HG03135 (cell line): ENCODE measurements at regions not wholly inside any gene's neighbourhood (a gene's known extent, or its start where the extent isn't known, plus 50 kb on each side); places are given as distances from the start of the nearest gene placed in this dataset.
"Not testable (repeated sequence)": the region's sequence is repeated elsewhere in the genome, so short reads cannot be mapped to it uniquely, and the experiment has no call there.

Source experiments
- ATAC-seq: cut with Tn5 transposase; IDR thresholded peaks from one replicate; pipeline ENCODE4 v1.9.1; 2021; ENCODE audit warnings: mild to moderate bottlenecking, moderate library complexity; ENCODE audit not compliant: unreplicated experiment

GRCh38 chr10:65365878-65366277, 1560.0 kb upstream of the LRRTM3 start:
- no peak for ATAC-seq

GRCh38 chr10:65367706-65368105, 1558.1 kb upstream of the LRRTM3 start:
- ATAC-seq, result no peak

- ATAC-seq, result no peak
These were observed 1550.3 kb upstream of the LRRTM3 start for GRCh38 chr10:65375528-65375927.

GRCh38 chr10:65377687-65378086, 1548.1 kb upstream of the LRRTM3 start:
- no peak for ATAC-seq

GRCh38 chr10:65394502-65395297, 1531.1 kb upstream of the LRRTM3 start:
- ATAC-seq, result no peak

GRCh38 chr10:65395631-65396030, 1530.2 kb upstream of the LRRTM3 start:
- ATAC-seq, result no peak

- ATAC-seq, result no peak
These were observed 1528.8 kb upstream of the LRRTM3 start for GRCh38 chr10:65396997-65397396.

- no peak for ATAC-seq
These were observed 1517.4 kb upstream of the LRRTM3 start for GRCh38 chr10:65408401-65408800.

- ATAC-seq, result no peak
These were observed 1512.8 kb upstream of the LRRTM3 start for GRCh38 chr10:65413001-65413400.

GRCh38 chr10:65415318-65415717, 1510.5 kb upstream of the LRRTM3 start:
- no peak for ATAC-seq

- ATAC-seq, result no peak
These were observed 1509.7 kb upstream of the LRRTM3 start for GRCh38 chr10:65416094-65416493.

- ATAC-seq, result no peak
These were observed 1506.2 kb upstream of the LRRTM3 start for GRCh38 chr10:65419629-65420028.

GRCh38 chr10:65423043-65423442, 1502.8 kb upstream of the LRRTM3 start:
- no peak for ATAC-seq

- not testable (repeated sequence) for ATAC-seq
These were observed 1496.5 kb upstream of the LRRTM3 start for GRCh38 chr10:65429381-65429780.

GRCh38 chr10:65430979-65431378, 1494.9 kb upstream of the LRRTM3 start:
- ATAC-seq, result no peak

- no peak for ATAC-seq
These were observed 1454.8 kb upstream of the LRRTM3 start for GRCh38 chr10:65470986-65471385.

GRCh38 chr10:65482848-65483247, 1443.0 kb upstream of the LRRTM3 start:
- ATAC-seq, result no peak

- no peak for ATAC-seq
These were observed 1434.0 kb upstream of the LRRTM3 start for GRCh38 chr10:65491799-65492198.

GRCh38 chr10:65496541-65496940, 1429.3 kb upstream of the LRRTM3 start:
- ATAC-seq, result no peak

- ATAC-seq, result no peak
These were observed 1428.0 kb upstream of the LRRTM3 start for GRCh38 chr10:65497837-65498236.

GRCh38 chr10:65500716-65501115, 1425.1 kb upstream of the LRRTM3 start:
- ATAC-seq, result no peak

GRCh38 chr10:65501259-65501658, 1424.6 kb upstream of the LRRTM3 start:
- peak; percentile 54 for ATAC-seq

GRCh38 chr10:65518379-65518778, 1407.5 kb upstream of the LRRTM3 start:
- ATAC-seq, result no peak
